ENCODE measurements at regions not wholly inside any gene's neighbourhood (a gene's known extent, or its start where the extent isn't known, plus 50 kb on each side); places are given as distances from the start of the nearest gene placed in this dataset.

DNA sequence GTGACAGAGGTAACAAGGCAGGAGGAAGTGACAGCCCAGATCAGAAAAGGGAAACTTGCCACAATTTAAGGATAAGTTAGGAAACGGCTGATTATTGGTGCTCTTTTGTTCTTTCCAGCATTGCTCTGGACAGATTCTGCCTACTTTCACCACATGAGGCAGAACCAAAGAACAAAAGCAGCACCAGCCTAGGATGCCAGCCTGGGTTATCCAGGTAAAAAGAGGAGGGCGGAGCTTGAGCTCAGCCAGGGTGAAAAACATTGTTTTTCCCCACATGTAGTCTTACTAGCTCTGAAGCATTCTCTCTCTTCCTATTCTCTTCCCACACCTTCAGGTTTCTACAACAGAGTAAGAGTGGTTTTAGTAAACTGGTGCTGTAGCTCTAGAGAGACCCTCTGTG is 300.5 kb downstream of the TMX3 start:
- Mint-ChIP-seq H3K9me3 (ENCODE audit: unreplicated experiment) (no peaks in the 10 kb centered on the region), H3K4me1 (ENCODE audit: unreplicated experiment) (peaks cover 3% of the 10 kb centered on the region), H3K4me3 (ENCODE audit: unreplicated experiment) (no peak overlapping the region), H3K27ac (ENCODE audit: unreplicated experiment) (no peak overlapping the region), H3K27me3 (ENCODE audit: unreplicated experiment) (no peaks in the 10 kb centered on the region), H3K36me3 (ENCODE audit: low read depth, unreplicated experiment) (no peaks in the 10 kb centered on the region)
- TF ChIP-seq CTCF (IDR thresholded peaks at IDR 0.05; ENCODE audit: unreplicated experiment): no peak
- no peak for DNase-seq (ENCODE audit: low spot score)

GRCh38 chr18:68409576-68409975 is 305.3 kb downstream of the TMX3 start:
- H3K27me3 Mint-ChIP-seq (ENCODE audit: unreplicated experiment): no peaks in the 10 kb centered on the region
- H3K4me3 Mint-ChIP-seq (ENCODE audit: unreplicated experiment): no peak overlapping the region
- DNase-seq (ENCODE audit: low spot score): no peak
- no peaks in the 10 kb centered on the region for H3K36me3 Mint-ChIP-seq (ENCODE audit: low read depth, unreplicated experiment)
- peaks cover 3% of the 10 kb centered on the region for H3K4me1 Mint-ChIP-seq (ENCODE audit: unreplicated experiment)
- TF ChIP-seq CTCF (IDR thresholded peaks at IDR 0.05; ENCODE audit: unreplicated experiment): no peak
- H3K9me3 Mint-ChIP-seq (ENCODE audit: unreplicated experiment): no peaks in the 10 kb centered on the region
- no peak overlapping the region for H3K27ac Mint-ChIP-seq (ENCODE audit: unreplicated experiment)

- H3K36me3 Mint-ChIP-seq (ENCODE audit: low read depth, unreplicated experiment): no peaks in the 10 kb centered on the region
- TF ChIP-seq CTCF (IDR thresholded peaks at IDR 0.05; ENCODE audit: unreplicated experiment): no peak
- no peaks in the 10 kb centered on the region for H3K9me3 Mint-ChIP-seq (ENCODE audit: unreplicated experiment)
- DNase-seq (ENCODE audit: low spot score): no peak
- no peak overlapping the region for H3K4me3 Mint-ChIP-seq (ENCODE audit: unreplicated experiment)
- no peak overlapping the region for H3K27ac Mint-ChIP-seq (ENCODE audit: unreplicated experiment)
- H3K27me3 Mint-ChIP-seq (ENCODE audit: unreplicated experiment): no peaks in the 10 kb centered on the region
- H3K4me1 Mint-ChIP-seq (ENCODE audit: unreplicated experiment): no peaks in the 10 kb centered on the region
Observed at GRCh38 chr18:68406761-68407160, 308.1 kb downstream of the TMX3 start.

- DNase-seq (ENCODE audit: low spot score): no peak
- no peaks in the 10 kb centered on the region for H3K36me3 Mint-ChIP-seq (ENCODE audit: low read depth, unreplicated experiment)
- no peaks in the 10 kb centered on the region for H3K9me3 Mint-ChIP-seq (ENCODE audit: unreplicated experiment)
- H3K27ac Mint-ChIP-seq (ENCODE audit: unreplicated experiment): no peak overlapping the region
- peaks cover 1% of the 10 kb centered on the region for H3K27me3 Mint-ChIP-seq (ENCODE audit: unreplicated experiment)
- TF ChIP-seq CTCF (IDR thresholded peaks at IDR 0.05; ENCODE audit: unreplicated experiment): no peak
- H3K4me3 Mint-ChIP-seq (ENCODE audit: unreplicated experiment): no peak overlapping the region
- H3K4me1 Mint-ChIP-seq (ENCODE audit: unreplicated experiment): no peaks in the 10 kb centered on the region
Observed at GRCh38 chr18:68402784-68403183, 312.1 kb downstream of the TMX3 start.

DNA sequence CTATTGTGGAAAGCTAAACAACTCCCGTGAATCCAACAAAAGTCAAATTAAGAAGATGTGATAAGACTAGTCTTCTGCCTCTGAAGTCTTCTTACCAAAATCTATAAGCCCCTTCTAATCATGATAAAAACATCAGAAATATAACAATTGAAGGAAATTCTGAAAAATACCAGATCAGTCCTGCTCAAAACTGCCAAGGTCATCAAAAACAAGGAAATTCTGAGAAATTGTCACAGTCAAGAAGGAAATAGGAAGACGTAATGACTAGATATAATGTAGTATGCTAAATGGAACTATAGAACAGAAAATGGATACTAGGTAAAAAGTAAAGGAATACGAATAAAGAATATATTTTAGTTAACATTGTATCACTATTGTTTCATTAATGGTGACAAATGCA is 314.0 kb downstream of the TMX3 start:
- H3K36me3 Mint-ChIP-seq (ENCODE audit: low read depth, unreplicated experiment): no peaks in the 10 kb centered on the region
- DNase-seq (ENCODE audit: low spot score): no peak
- no peaks in the 10 kb centered on the region for H3K9me3 Mint-ChIP-seq (ENCODE audit: unreplicated experiment)
- TF ChIP-seq CTCF (IDR thresholded peaks at IDR 0.05; ENCODE audit: unreplicated experiment): no peak
- H3K27ac Mint-ChIP-seq (ENCODE audit: unreplicated experiment): no peak overlapping the region
- H3K27me3 Mint-ChIP-seq (ENCODE audit: unreplicated experiment): peaks cover 1% of the 10 kb centered on the region
- no peak overlapping the region for H3K4me3 Mint-ChIP-seq (ENCODE audit: unreplicated experiment)
- no peaks in the 10 kb centered on the region for H3K4me1 Mint-ChIP-seq (ENCODE audit: unreplicated experiment)
